BE2C (cell line): ENCODE measurements at regions not wholly inside any gene's neighbourhood (a gene's known extent, or its start where the extent isn't known, plus 50 kb on each side); places are given as distances from the start of the nearest gene placed in this dataset.

ENCODE experiments used
- DNase-seq: peaks from one replicate; pipeline ENCODE4 v3.0.0-alpha.2; 2020
- H3K27me3 ChIP-seq: fragments of 250-450 bp; sonication (Bioruptor Pico); 2 replicates; pipeline ENCODE4 v1.5.1; 2020; ENCODE audit warnings: mild to moderate bottlenecking
- H3K36me3 ChIP-seq: fragments of 250-450 bp; sonication (Bioruptor Pico); 2 replicates; pipeline ENCODE4 v1.5.1; 2020; ENCODE audit warnings: mild to moderate bottlenecking
- H3K4me1 ChIP-seq: fragments of 250-450 bp; sonication (Bioruptor Pico); 2 replicates; pipeline ENCODE4 v1.5.1; 2020
- H3K4me3 ChIP-seq: 2 replicates; pipeline ENCODE4 v1.5.1; 2011; ENCODE audit warnings: low read depth, low read length
- H3K9me3 ChIP-seq: fragments of 250-450 bp; sonication (Bioruptor Pico); 2 replicates; pipeline ENCODE4 v1.5.1; 2020
- TF ChIP-seq, protein P1 (sequence below): IDR thresholded peaks from 2 replicates; pipeline ENCODE4 v1.5.1; 2012; ENCODE audit warnings: mild to moderate bottlenecking, low read depth, low read length

DNA sequence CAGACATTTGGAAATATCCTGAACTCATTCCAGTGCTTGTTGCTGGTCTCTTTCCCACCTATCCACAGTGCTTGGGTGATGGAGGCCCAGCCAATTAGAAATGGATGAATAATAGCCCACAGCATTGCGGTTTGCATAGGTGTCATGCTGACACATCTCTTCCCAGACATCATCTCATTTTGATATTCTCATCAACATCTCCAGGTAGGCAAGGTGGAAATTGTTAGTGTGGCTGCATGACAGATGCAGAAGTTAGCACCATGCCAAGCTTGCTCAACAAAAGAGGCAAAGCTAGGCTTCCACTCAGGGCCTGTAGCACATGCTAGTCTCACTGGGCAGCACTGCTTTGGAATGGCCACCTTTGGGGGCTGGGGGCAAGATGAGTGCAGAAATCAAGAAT lies 1118.9 kb downstream of the VRK1 start:
- Histone ChIP-seq H3K36me3 (no peaks in the 10 kb centered on the region), H3K9me3 (no peaks in the 10 kb centered on the region), H3K27me3 (no peaks in the 10 kb centered on the region), H3K4me1 (no peaks in the 10 kb centered on the region), H3K4me3 (no peak overlapping the region)
- TF ChIP-seq, protein P1, sequence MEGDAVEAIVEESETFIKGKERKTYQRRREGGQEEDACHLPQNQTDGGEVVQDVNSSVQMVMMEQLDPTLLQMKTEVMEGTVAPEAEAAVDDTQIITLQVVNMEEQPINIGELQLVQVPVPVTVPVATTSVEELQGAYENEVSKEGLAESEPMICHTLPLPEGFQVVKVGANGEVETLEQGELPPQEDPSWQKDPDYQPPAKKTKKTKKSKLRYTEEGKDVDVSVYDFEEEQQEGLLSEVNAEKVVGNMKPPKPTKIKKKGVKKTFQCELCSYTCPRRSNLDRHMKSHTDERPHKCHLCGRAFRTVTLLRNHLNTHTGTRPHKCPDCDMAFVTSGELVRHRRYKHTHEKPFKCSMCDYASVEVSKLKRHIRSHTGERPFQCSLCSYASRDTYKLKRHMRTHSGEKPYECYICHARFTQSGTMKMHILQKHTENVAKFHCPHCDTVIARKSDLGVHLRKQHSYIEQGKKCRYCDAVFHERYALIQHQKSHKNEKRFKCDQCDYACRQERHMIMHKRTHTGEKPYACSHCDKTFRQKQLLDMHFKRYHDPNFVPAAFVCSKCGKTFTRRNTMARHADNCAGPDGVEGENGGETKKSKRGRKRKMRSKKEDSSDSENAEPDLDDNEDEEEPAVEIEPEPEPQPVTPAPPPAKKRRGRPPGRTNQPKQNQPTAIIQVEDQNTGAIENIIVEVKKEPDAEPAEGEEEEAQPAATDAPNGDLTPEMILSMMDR = no peak
- no peak for DNase-seq

DNA sequence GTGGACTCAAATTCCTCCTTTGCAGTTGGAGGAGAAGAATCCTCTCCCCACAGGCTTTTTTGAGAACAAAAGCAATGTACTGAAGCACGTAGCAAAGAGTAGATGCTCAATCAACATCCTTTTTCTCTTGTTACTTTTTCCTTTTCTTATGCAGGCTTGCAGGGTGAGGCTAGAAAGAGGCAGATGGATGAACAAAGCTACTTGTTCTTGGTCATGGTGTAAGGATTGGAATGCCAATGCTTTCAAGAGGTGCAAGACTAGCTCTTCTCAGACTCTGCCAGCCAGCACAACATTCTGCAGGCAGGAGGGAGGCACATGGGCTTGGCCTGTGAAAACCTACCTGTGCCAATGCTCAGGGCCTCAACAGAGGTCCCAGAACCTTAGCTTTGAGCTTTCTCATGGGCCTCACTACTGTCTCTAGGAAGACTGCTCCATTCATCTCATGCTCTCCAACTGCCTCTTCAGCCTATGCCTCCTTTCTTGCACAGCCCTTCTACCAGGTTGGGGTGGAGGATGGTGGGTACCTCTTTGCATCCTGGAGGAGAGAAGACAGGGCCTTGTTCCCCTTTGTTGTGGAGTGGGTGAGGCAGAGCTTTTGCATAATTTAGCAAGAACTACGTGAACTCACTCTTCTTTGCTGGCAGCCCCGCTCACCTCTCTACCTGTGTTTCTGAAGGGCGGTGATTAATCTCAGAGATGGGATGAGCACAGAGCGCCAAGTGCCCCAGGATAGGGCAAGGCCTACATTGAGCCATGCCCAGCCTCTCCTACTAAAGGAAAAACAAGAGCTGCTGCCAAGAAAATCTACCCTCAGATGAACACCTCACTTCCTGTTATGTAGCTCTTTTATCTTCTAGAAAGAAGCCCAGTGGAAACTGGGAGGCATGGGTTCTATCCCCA lies 1119.7 kb downstream of the VRK1 start:
- H3K4me3 ChIP-seq = no peak overlapping the region
- TF ChIP-seq, protein P1 = no peak
- no peaks in the 10 kb centered on the region for H3K9me3 ChIP-seq
- H3K27me3 ChIP-seq = no peaks in the 10 kb centered on the region
- DNase-seq = no peak
- no peaks in the 10 kb centered on the region for H3K36me3 ChIP-seq
- no peaks in the 10 kb centered on the region for H3K4me1 ChIP-seq

DNA sequence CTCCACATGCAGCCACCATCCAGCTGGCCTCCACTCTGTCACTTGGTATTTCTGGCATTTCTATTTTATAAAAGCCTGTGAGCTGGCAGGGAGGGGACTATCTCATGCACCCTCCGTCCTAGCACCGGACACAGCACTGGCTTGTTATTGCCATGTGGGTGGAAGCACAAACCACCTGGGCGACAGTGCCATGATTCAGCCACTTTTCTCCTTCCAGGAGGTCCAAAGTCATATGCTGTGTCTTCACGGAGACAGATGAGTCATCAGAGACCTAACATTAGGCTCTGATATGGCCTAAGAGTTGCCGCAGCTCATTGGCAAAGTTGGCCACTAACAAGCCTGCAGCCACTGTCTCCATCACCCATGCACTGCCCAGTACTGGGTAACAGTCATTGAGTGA lies 1123.0 kb downstream of the VRK1 start:
- Histone ChIP-seq H3K9me3 (no peaks in the 10 kb centered on the region), H3K4me3 (no peak overlapping the region), H3K36me3 (no peaks in the 10 kb centered on the region), H3K4me1 (no peaks in the 10 kb centered on the region), H3K27me3 (no peaks in the 10 kb centered on the region)
- TF ChIP-seq, protein P1 = no peak
- DNase-seq = no peak

DNA sequence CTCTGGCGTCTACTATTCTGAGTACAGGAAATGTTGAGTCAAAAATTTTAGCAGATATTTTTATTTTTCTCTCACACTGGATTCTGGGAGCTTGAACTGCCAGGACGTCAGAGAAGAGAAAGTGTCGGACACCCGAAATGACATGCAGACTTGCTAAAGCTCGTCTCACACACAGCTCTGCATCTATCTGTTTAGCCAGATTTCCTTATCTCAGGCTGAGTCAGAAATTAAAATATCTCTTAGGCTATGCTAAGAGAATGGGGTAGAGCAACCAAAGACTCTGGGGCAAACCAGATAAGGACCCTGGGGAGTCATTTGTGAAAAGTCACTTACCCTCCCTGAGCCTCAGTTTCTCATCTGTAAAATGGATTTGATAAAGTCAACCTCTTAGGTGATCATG lies 1124.1 kb downstream of the VRK1 start:
- Histone ChIP-seq H3K9me3 (no peaks in the 10 kb centered on the region), H3K27me3 (no peaks in the 10 kb centered on the region), H3K4me3 (no peak overlapping the region), H3K36me3 (no peaks in the 10 kb centered on the region), H3K4me1 (no peaks in the 10 kb centered on the region)
- no peak for DNase-seq
- TF ChIP-seq, protein P1 = no peak

DNA sequence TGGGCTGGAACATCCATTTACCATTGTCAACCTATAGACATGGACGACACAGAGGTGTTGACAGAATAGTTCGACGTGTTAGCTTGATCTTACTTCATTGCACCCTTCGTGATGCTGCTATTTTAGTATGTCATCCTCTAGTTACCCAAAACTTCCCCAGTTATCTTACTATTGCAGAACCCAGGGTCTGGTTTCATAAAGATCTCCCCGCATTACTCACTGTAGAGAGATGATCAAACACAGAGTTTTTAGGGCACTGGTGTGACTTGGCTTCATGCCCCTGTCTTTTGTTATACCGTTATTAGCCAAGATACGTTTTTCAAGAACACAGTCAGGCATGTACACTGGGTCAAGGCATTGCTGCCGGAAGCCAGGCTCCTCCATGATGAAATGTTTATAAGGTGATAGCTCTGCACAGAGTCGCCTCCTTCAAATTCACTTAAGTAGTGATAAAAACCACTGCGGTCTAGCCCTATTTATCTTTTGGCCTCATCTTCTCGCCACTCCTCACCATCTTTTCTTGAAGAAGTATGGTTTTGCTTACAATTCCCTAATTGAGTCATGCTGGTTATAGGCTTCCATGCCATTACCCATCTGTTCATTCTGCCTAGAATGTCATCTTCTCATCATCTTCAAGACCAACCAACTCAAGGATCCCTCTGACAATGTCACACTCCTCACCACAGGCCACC lies 1127.9 kb downstream of the VRK1 start:
- no peaks in the 10 kb centered on the region for H3K27me3 ChIP-seq
- no peaks in the 10 kb centered on the region for H3K36me3 ChIP-seq
- no peaks in the 10 kb centered on the region for H3K4me1 ChIP-seq
- TF ChIP-seq, protein P1 = no peak
- H3K4me3 ChIP-seq = no peak overlapping the region
- no peaks in the 10 kb centered on the region for H3K9me3 ChIP-seq
- DNase-seq = no peak

DNA sequence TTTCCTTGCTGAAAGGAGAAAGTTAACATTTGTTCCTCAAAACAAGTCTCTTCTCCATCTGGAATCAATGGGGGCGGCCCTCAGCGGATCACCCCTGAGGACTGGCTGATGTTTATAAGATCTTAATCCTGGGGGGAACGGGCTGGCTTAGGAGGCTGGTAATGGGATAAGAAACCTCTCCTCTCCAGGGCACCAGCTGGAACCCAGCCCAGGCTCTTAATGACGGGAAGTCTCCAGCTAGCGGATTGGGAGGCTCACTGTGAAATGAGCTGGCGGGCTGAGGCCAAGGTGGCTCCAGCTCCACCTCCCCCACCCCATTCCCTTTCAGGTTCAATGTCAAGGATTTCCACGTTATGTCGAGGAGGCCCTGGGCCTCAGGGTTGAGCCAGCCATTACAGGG lies 1133.0 kb downstream of the VRK1 start:
- Histone ChIP-seq H3K36me3 (no peaks in the 10 kb centered on the region), H3K4me1 (no peaks in the 10 kb centered on the region), H3K4me3 (no peak overlapping the region), H3K9me3 (no peaks in the 10 kb centered on the region), H3K27me3 (no peaks in the 10 kb centered on the region)
- no peak for DNase-seq
- TF ChIP-seq, protein P1 = no peak
